A549 (cell line): ENCODE measurements at regions not wholly inside any gene's neighbourhood (a gene's known extent, or its start where the extent isn't known, plus 50 kb on each side); places are given as distances from the start of the nearest gene placed in this dataset.

Experiments used
- ATAC-seq, 2 experiments: fragments of 200-7000 bp in 1 of 2; fragments of >200 bp in 1 of 2; cut with Nextera tagmentation in 1 of 2; cut with Tn5 transposase in 1 of 2; 3 replicates each; pipeline versions ENCODE4 v1.8.0 to v1.9.1; 2018 to 2020; ENCODE audit warnings: mild to moderate bottlenecking in 1 of 2, moderate library complexity in 1 of 2
- CTCF ChIA-PET: fragments of 300-600 bp; sonication (Branson Sonifier 250); formaldehyde crosslinking; extraction: SDS; loops from one replicate; lab custom pipeline; 2021; ENCODE audit warnings: antibody characterized with exemption, inconsistent platforms; lab: Yijun Ruan, JAX
- POLR2A ChIA-PET: fragments of 350-600 bp; formaldehyde crosslinking; extraction: SDS; loops from one replicate; lab custom pipeline; 2021; ENCODE audit warnings: antibody characterized with exemption, inconsistent platforms; lab: Yijun Ruan, JAX
- DNase-seq, 2 experiments: peaks; one replicate each; pipeline versions ENCODE4 v3.0.0 to v3.0.0-alpha.2; 2011 to 2016; ENCODE audit warnings: low read depth in 1 of 2, low spot score in 1 of 2
- FAIRE-seq: peaks from 2 replicates; lab custom pipeline; 2011; peaks lifted over from hg19 to GRCh38; lab: Jason Lieb, UNC
- H3K27ac ChIP-seq, 2 experiments: fragments of >200 bp; sonication (Bioruptor Twin); formaldehyde crosslinking; 3 replicates each; pipeline ENCODE4 v1.5.1; 2016 to 2017
- H3K4me1 ChIP-seq: fragments of >200 bp; sonication (Bioruptor Twin); formaldehyde crosslinking; 3 replicates; pipeline ENCODE4 v1.6.1; 2016
- H3K4me2 ChIP-seq: fragments of >200 bp; sonication (Bioruptor Twin); formaldehyde crosslinking; 3 replicates; pipeline ENCODE4 v1.6.1; 2016
- H3K4me3 ChIP-seq: fragments of >200 bp; sonication (Bioruptor Twin); formaldehyde crosslinking; 3 replicates; pipeline ENCODE4 v1.5.1; 2016
- H3K9me3 ChIP-seq: fragments of >200 bp; sonication (Bioruptor Twin); formaldehyde crosslinking; 3 replicates; pipeline ENCODE4 v1.6.1; 2016
- BCL3 ChIP-seq: fragments of >200 bp; sonication (Bioruptor Twin); formaldehyde crosslinking; IDR thresholded peaks from 3 replicates; pipeline ENCODE4 v1.6.1; 2016
- CBX8 ChIP-seq: fragments of 200-600 bp; sonication (generic); IDR thresholded peaks from 2 replicates; pipeline ENCODE4 v1.6.1; 2016
- CTCF ChIP-seq: fragments of >200 bp; sonication (Bioruptor Twin); formaldehyde crosslinking; IDR thresholded peaks from 3 replicates; pipeline ENCODE4 v1.5.1; 2016
- EHF ChIP-seq: fragments of 250-450 bp; sonication (Bioruptor Pico); IDR thresholded peaks from 2 replicates; pipeline ENCODE4 v1.5.0; 2020; ENCODE audit warnings: mild to moderate bottlenecking
- EHMT2 ChIP-seq: fragments of 200-600 bp; sonication (generic); IDR thresholded peaks from 2 replicates; pipeline ENCODE4 v1.6.1; 2016; ENCODE audit warnings: antibody characterized with exemption, low read depth, mild to moderate bottlenecking, moderate library complexity
- ESRRA ChIP-seq: fragments of 150-350 bp; IDR thresholded peaks from 2 replicates; pipeline ENCODE4 v1.6.1; 2014; ENCODE audit warnings: mild to moderate bottlenecking, low read length, borderline replicate concordance
- FOSB ChIP-seq: fragments of 250-450 bp; sonication (Bioruptor Pico); IDR thresholded peaks from 2 replicates; pipeline ENCODE4 v1.5.0; 2020; ENCODE audit warnings: mild to moderate bottlenecking, moderate library complexity
- FOXS1 ChIP-seq: fragments of 250-450 bp; sonication (Bioruptor Pico); IDR thresholded peaks from 2 replicates; pipeline ENCODE4 v1.5.0; 2020; ENCODE audit warnings: mild to moderate bottlenecking, moderate library complexity
- HEYL ChIP-seq: fragments of 250-450 bp; sonication (Bioruptor Pico); IDR thresholded peaks from 2 replicates; pipeline ENCODE4 v1.8.0; 2021; ENCODE audit warnings: mild to moderate bottlenecking, moderate library complexity
- HMGXB4 ChIP-seq: fragments of 250-450 bp; sonication (Bioruptor Pico); IDR thresholded peaks from 2 replicates; pipeline ENCODE4 v1.5.0; 2021; ENCODE audit warnings: mild to moderate bottlenecking, moderate library complexity, borderline replicate concordance
- HOXA7 ChIP-seq: fragments of 250-450 bp; sonication (Bioruptor Pico); IDR thresholded peaks from 2 replicates; pipeline ENCODE4 v1.5.0; 2020; ENCODE audit warnings: mild to moderate bottlenecking, moderate library complexity
- HOXB13 ChIP-seq: fragments of 250-450 bp; sonication (Bioruptor Pico); IDR thresholded peaks from 2 replicates; pipeline ENCODE4 v1.5.0; 2020; ENCODE audit warnings: low read depth, mild to moderate bottlenecking, moderate library complexity
- MAFK ChIP-seq: fragments of 450-650 bp; IDR thresholded peaks from 2 replicates; pipeline ENCODE4 v1.6.1; 2014; ENCODE audit not compliant: partially characterized antibody
- MYC ChIP-seq: IDR thresholded peaks from 2 replicates; pipeline ENCODE4 v1.6.1; 2012; ENCODE audit warnings: mild to moderate bottlenecking, inconsistent platforms, low read length, improper control_type of control experiment, borderline replicate concordance
- NPAS2 ChIP-seq: fragments of 250-450 bp; sonication (Bioruptor Pico); IDR thresholded peaks from 2 replicates; pipeline ENCODE4 v1.8.0; 2022; ENCODE audit warnings: mild to moderate bottlenecking, moderate library complexity, borderline replicate concordance
- PHF8 ChIP-seq: fragments of 200-600 bp; sonication (generic); IDR thresholded peaks from 2 replicates; pipeline ENCODE4 v1.6.1; 2016; ENCODE audit warnings: low read depth, mild to moderate bottlenecking, antibody characterized with exemption, moderate library complexity, borderline replicate concordance
- TP53 ChIP-seq: fragments of 250-450 bp; sonication (Bioruptor Pico); IDR thresholded peaks from 2 replicates; pipeline ENCODE4 v1.5.0; 2021; ENCODE audit warnings: mild to moderate bottlenecking, moderate library complexity
- USF2 ChIP-seq: fragments of 450-650 bp; IDR thresholded peaks from 2 replicates; pipeline ENCODE4 v1.6.1; 2014; ENCODE audit warnings: antibody characterized with exemption
- ZC3H11A ChIP-seq: fragments of 450-650 bp; IDR thresholded peaks from 2 replicates; pipeline ENCODE4 v1.6.1; 2014; ENCODE audit warnings: antibody characterized with exemption, mild to moderate bottlenecking
- ZFP36 ChIP-seq: fragments of 450-650 bp; IDR thresholded peaks from 2 replicates; pipeline ENCODE4 v1.6.1; 2014; ENCODE audit warnings: borderline replicate concordance; ENCODE audit not compliant: partially characterized antibody
- ZSCAN20 ChIP-seq: fragments of 250-450 bp; sonication (Bioruptor Pico); IDR thresholded peaks from 2 replicates; pipeline ENCODE4 v1.8.0; 2022; ENCODE audit warnings: mild to moderate bottlenecking, moderate library complexity
- WGBS: methylation state at CpG from one replicate; pipeline ENCODE4 v1.1.6; 2017; ENCODE audit errors: missing lambda C conversion rate; 5-methylcytosine and 5-hydroxymethylcytosine counted together

- 28% methylated on average over 10 of the region's 10 CpGs for WGBS
These were observed 183.4 kb downstream of the PTPN20 start for GRCh38 chr10:47094636-47095035.

DNA sequence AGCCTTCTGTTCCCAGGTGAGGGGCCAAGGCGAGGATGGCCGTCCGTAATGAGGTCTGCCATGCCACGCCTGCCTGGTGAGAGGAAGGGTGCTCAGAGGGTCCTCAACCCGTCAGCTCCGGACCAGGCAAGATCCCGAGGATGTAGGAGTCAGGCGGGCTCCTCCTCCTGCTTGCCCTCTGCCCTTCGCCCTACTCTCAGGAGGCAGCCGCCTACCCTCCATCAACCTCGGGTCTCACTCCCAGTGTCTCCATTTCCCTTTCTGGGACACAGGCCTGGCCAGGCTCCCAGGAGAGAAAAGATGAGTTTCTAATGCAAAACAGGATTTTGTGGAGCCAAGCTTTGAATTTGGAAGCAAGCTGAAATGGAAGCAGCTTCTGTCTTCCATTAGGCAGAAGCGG, 184.0 kb downstream of the PTPN20 start:
- 43% methylated on average over 12 of the region's 12 CpGs for WGBS
- FAIRE-seq, result no peak
- POLR2A ChIA-PET, result no interaction called here

More at GRCh38 chr10:47094636-47095035, 183.4 kb downstream of the PTPN20 start:
- TF ChIP-seq BCL3 (no peak), EHMT2 (no peak)
- POLR2A ChIA-PET, result no interaction called here
- ATAC-seq (no peak), FAIRE-seq (no peak), DNase-seq (no peak)
- no peak overlapping the region for H3K4me2 ChIP-seq
- CTCF ChIA-PET, result interaction anchor here (0.9 kb wide), 1 partner anchor 246 kb away, joined by 3 read pairs; no protein-coding TSS in a partner anchor
- no peak overlapping the region for H3K27ac ChIP-seq
- no peaks in the 10 kb centered on the region for H3K4me1 ChIP-seq
- 0 out of 3 replicates have a peak, but pooled peaks cover 7% of the 10 kb centered on the region for H3K9me3 ChIP-seq
- no peak overlapping the region for H3K4me3 ChIP-seq

GRCh38 chr10:47095848-47096612, 184.8 kb downstream of the PTPN20 start:
- ATAC-seq (no peak), FAIRE-seq (no peak), DNase-seq (no peak)
- CTCF ChIA-PET, result interaction anchor here (0.6 to 1.7 kb wide), 3 partner anchors 15 to 1541 kb away, joined by 3 to 4 read pairs (median 4); no protein-coding TSS in a partner anchor
- Histone ChIP-seq H3K4me2 (no peak overlapping the region), H3K4me1 (no peaks in the 10 kb centered on the region), H3K27ac (no peak overlapping the region), H3K9me3 (0 out of 3 replicates have a peak, but pooled peaks cover 7% of the 10 kb centered on the region), H3K4me3 (no peak overlapping the region)
- POLR2A ChIA-PET, result no interaction called here
- TF ChIP-seq MAFK (peak; percentile 44), HOXA7 (CRISPR knock-in tag) (no peak), PHF8 (no peak)
- 43% methylated on average over 17 of the region's 17 CpGs for WGBS

More for the DNA sequence above, 184.0 kb downstream of the PTPN20 start:
- CTCF ChIA-PET, result interaction anchor here (1.2 to 1.7 kb wide), 2 partner anchors 16 to 70 kb away, joined by 4 read pairs; no protein-coding TSS in a partner anchor
- 0 out of 3 replicates have a peak, but pooled peaks cover 7% of the 10 kb centered on the region for H3K9me3 ChIP-seq
- no peak for DNase-seq
- no peak for ATAC-seq
- H3K4me3 ChIP-seq, result no peak overlapping the region
- H3K4me2 ChIP-seq, result no peak overlapping the region
- no peak for TF ChIP-seq ZFP36
- no peak for TF ChIP-seq TP53 (CRISPR knock-in tag)
- no peak for TF ChIP-seq CTCF
- no peaks in the 10 kb centered on the region for H3K4me1 ChIP-seq
- no peak overlapping the region for H3K27ac ChIP-seq

- no peak for FAIRE-seq
- H3K9me3 ChIP-seq, result peaks cover 14% of the 10 kb centered on the region; the same call in 1 of the 3 replicates
- POLR2A ChIA-PET, result no interaction called here
These were observed 187.0 kb downstream of the PTPN20 start for GRCh38 chr10:47098238-47098637.

More at GRCh38 chr10:47098238-47098637, 187.0 kb downstream of the PTPN20 start:
- CTCF ChIA-PET, result no interaction called here
- Histone ChIP-seq H3K4me2 (no peak overlapping the region), H3K4me3 (no peak overlapping the region), H3K4me1 (no peaks in the 10 kb centered on the region)
- TF ChIP-seq MYC (no peak), ZSCAN20 (CRISPR knock-in tag) (no peak), FOXS1 (CRISPR knock-in tag) (no peak), USF2 (no peak), HOXA7 (CRISPR knock-in tag) (no peak), HOXB13 (CRISPR knock-in tag) (no peak), HEYL (CRISPR knock-in tag) (no peak), HMGXB4 (CRISPR knock-in tag) (no peak), NPAS2 (CRISPR knock-in tag) (no peak), ESRRA (no peak), EHF (CRISPR knock-in tag) (no peak), CBX8 (no peak), ZC3H11A (no peak), BCL3 (no peak), FOSB (CRISPR knock-in tag) (no peak)
- TF ChIP-seq, all 56 proteins: peak for 0
- ATAC-seq (no peak), DNase-seq (no peak)
- WGBS, result 48% methylated on average over 3 of the region's 3 CpGs
- no peak overlapping the region for H3K27ac ChIP-seq
